DMS53 treated with DMSO at 0.1 percent for 48 hours (cell line): ENCODE measurements at regions not wholly inside any gene's neighbourhood (a gene's known extent, or its start where the extent isn't known, plus 50 kb on each side); places are given as distances from the start of the nearest gene placed in this dataset.
"Not testable (repeated sequence)": the region's sequence is repeated elsewhere in the genome, so short reads cannot be mapped to it uniquely, and the experiment has no call there.

Experiments
- DNase-seq: peaks from one replicate; lab custom pipeline; 2025; ENCODE audit not compliant: unreplicated experiment; lab: John Stamatoyannopoulos, UW

- DNase-seq: no peak
Observed at GRCh38 chr14:44873536-44873935, 88.2 kb downstream of the KLHL28 start.

- no peak for DNase-seq
Observed at GRCh38 chr14:44866770-44867169, 95.0 kb downstream of the KLHL28 start.

GRCh38 chr14:44866322-44866721 is 95.4 kb downstream of the KLHL28 start:
- no peak for DNase-seq

GRCh38 chr14:44863271-44863670 is 98.5 kb downstream of the KLHL28 start:
- DNase-seq: no peak

GRCh38 chr14:44854114-44854513 is 107.6 kb downstream of the KLHL28 start:
- DNase-seq: no peak

- DNase-seq: no peak
Observed at GRCh38 chr14:44847526-44848309, 114.0 kb downstream of the KLHL28 start.

- DNase-seq: peak; percentile 7
Observed at GRCh38 chr14:44846232-44846824, 115.4 kb downstream of the KLHL28 start.

GRCh38 chr14:44835928-44836327 is 125.8 kb downstream of the KLHL28 start:
- DNase-seq: not testable (repeated sequence)

GRCh38 chr14:44833376-44834060 is 128.2 kb downstream of the KLHL28 start:
- DNase-seq: peak; percentile 3

GRCh38 chr14:44830371-44830770 is 131.4 kb downstream of the KLHL28 start:
- no peak for DNase-seq

- no peak for DNase-seq
Observed at GRCh38 chr14:44829021-44829420, 132.7 kb downstream of the KLHL28 start.

GRCh38 chr14:44828023-44828422 is 133.7 kb downstream of the KLHL28 start:
- no peak for DNase-seq

- DNase-seq: no peak
Observed at GRCh38 chr14:44820230-44820964, 141.3 kb downstream of the KLHL28 start.

- DNase-seq: no peak
Observed at GRCh38 chr14:44814196-44814595, 147.6 kb downstream of the KLHL28 start.

- DNase-seq: no peak
Observed at GRCh38 chr14:44812672-44813071, 149.1 kb downstream of the KLHL28 start.

- DNase-seq: no peak
Observed at GRCh38 chr14:44804391-44804790, 157.4 kb downstream of the KLHL28 start.

- DNase-seq: peak; percentile 41
Observed at GRCh38 chr14:44803239-44803905, 158.4 kb downstream of the KLHL28 start.

GRCh38 chr14:44798386-44799242 is 163.1 kb downstream of the KLHL28 start:
- no peak for DNase-seq

- peak; percentile 10 for DNase-seq
Observed at GRCh38 chr14:44795725-44796124, 166.0 kb downstream of the KLHL28 start.

GRCh38 chr14:44791730-44792129 is 170.0 kb downstream of the KLHL28 start:
- no peak for DNase-seq
